SW 1271 (cell line): ENCODE measurements at regions not wholly inside any gene's neighbourhood (a gene's known extent, or its start where the extent isn't known, plus 50 kb on each side); places are given as distances from the start of the nearest gene placed in this dataset.
"Not testable (repeated sequence)": the region's sequence is repeated elsewhere in the genome, so short reads cannot be mapped to it uniquely, and the experiment has no call there.

ENCODE experiments used
- DNase-seq, 2 experiments: peaks; one replicate each; lab custom pipeline; 2025; lab: John Stamatoyannopoulos, UW

- no peak for DNase-seq
Observed at GRCh38 chr9:20238921-20239320, 383.4 kb downstream of the MLLT3 start.

- no peak for DNase-seq
Observed at GRCh38 chr9:20237686-20238085, 384.6 kb downstream of the MLLT3 start.

GRCh38 chr9:20236676-20237075, 385.6 kb downstream of the MLLT3 start:
- DNase-seq, result no peak

GRCh38 chr9:20235206-20235605, 387.1 kb downstream of the MLLT3 start:
- not testable (repeated sequence) for DNase-seq

GRCh38 chr9:20228096-20228495, 394.2 kb downstream of the MLLT3 start:
- no peak for DNase-seq

GRCh38 chr9:20227166-20227874, 395.0 kb downstream of the MLLT3 start:
- no peak for DNase-seq

GRCh38 chr9:20226345-20226744, 396.0 kb downstream of the MLLT3 start:
- DNase-seq, result no peak

- DNase-seq, result no peak
Observed at GRCh38 chr9:20225826-20226225, 396.5 kb downstream of the MLLT3 start.

- no peak for DNase-seq
Observed at GRCh38 chr9:20224756-20225155, 397.5 kb downstream of the MLLT3 start.

GRCh38 chr9:20220286-20220685, 402.0 kb downstream of the MLLT3 start:
- no peak for DNase-seq

GRCh38 chr9:20219437-20219836, 402.9 kb downstream of the MLLT3 start:
- DNase-seq, result no peak

- no peak for DNase-seq
Observed at GRCh38 chr9:20217596-20217995, 404.7 kb downstream of the MLLT3 start.

GRCh38 chr9:20216438-20216837, 405.9 kb downstream of the MLLT3 start:
- DNase-seq, result no peak

GRCh38 chr9:20215552-20215951, 406.7 kb downstream of the MLLT3 start:
- no peak for DNase-seq

- DNase-seq, result no peak
Observed at GRCh38 chr9:20212806-20213205, 409.5 kb downstream of the MLLT3 start.

- no peak for DNase-seq
Observed at GRCh38 chr9:20209391-20210340, 412.6 kb downstream of the MLLT3 start.

GRCh38 chr9:20208961-20209371, 413.3 kb downstream of the MLLT3 start:
- DNase-seq, result no peak

- no peak for DNase-seq
Observed at GRCh38 chr9:20208226-20208625, 414.1 kb downstream of the MLLT3 start.

- DNase-seq, result no peak
Observed at GRCh38 chr9:20207176-20207575, 415.1 kb downstream of the MLLT3 start.

- DNase-seq, result no peak
Observed at GRCh38 chr9:20205821-20206220, 416.5 kb downstream of the MLLT3 start.

- no peak for DNase-seq
Observed at GRCh38 chr9:20200991-20201431, 412.2 kb upstream of the SLC24A2 start.

- DNase-seq, result no peak
Observed at GRCh38 chr9:20200581-20200980, 411.7 kb upstream of the SLC24A2 start.

- no peak for DNase-seq
Observed at GRCh38 chr9:20199111-20199510, 410.3 kb upstream of the SLC24A2 start.
